ENCODE measurements at regions not wholly inside any gene's neighbourhood (a gene's known extent, or its start where the extent isn't known, plus 50 kb on each side); places are given as distances from the start of the nearest gene placed in this dataset.

GRCh38 chr12:67034110-67034879 lies 234.9 kb upstream of the CAND1 start:
- TF ChIP-seq TAF1 (IDR thresholded peaks at IDR 0.05; ENCODE audit: low read depth, low read length) = no peak
- TF ChIP-seq POLR2A (IDR thresholded peaks at IDR 0.05; ENCODE audit: low read depth, low read length) = no peak
- TF ChIP-seq POLR2AphosphoS5 (IDR thresholded peaks at IDR 0.05; ENCODE audit: low read depth, low read length) = no peak
- TF ChIP-seq POU2F2 (IDR thresholded peaks at IDR 0.05; ENCODE audit: low read depth, low read length) = no peak
- no peak for TF ChIP-seq SPI1 (IDR thresholded peaks at IDR 0.05; ENCODE audit: low read depth, low read length)
- TF ChIP-seq PAX5 (IDR thresholded peaks at IDR 0.05; ENCODE audit: insufficient read depth, low read length, severe bottlenecking) = no peak

Data from GM12891 (cell line).